ENCODE measurements at regions not wholly inside any gene's neighbourhood (a gene's known extent, or its start where the extent isn't known, plus 50 kb on each side); places are given as distances from the start of the nearest gene placed in this dataset.

- POLR2A ChIA-PET: interaction anchor here (0.8 kb wide), 1 partner anchor 1821 kb away, joined by 3 read pairs; no protein-coding TSS in a partner anchor
- 1% methylated on average over 8 of the region's 8 CpGs for whole genome bisulfite sequencing (ENCODE audit: insufficient coverage, low coverage, missing lambda C conversion rate)
- DNase-seq (ENCODE audit: extremely low read depth in 1 of 4, low spot score in 3 of 4): no peak
- Histone ChIP-seq H3K4me2 (ENCODE audit: insufficient read depth, low read length) (no peak overlapping the region), H3K79me2 (ENCODE audit: control insufficient read depth, insufficient read depth, low read length) (no peaks in the 10 kb centered on the region), H3K9me3 (replicated peaks; ENCODE audit: control insufficient read depth, insufficient read depth, low read depth, low read length) (no peaks in the 10 kb centered on the region), H2AFZ (ENCODE audit: low read depth, low read length) (no peak overlapping the region), H3K27ac (ENCODE audit: extremely low read depth, low read depth, low read length) (no peak overlapping the region), H3K4me1 (replicated peaks in 1 of 2; ENCODE audit: control insufficient read depth in 2 of 2, insufficient read depth in 2 of 2, low read length in 2 of 2) (no peaks in the 10 kb centered on the region), H4K20me1 (replicated peaks; ENCODE audit: control insufficient read depth, insufficient read depth, low read length) (no peaks in the 10 kb centered on the region), H3K9ac (ENCODE audit: insufficient read depth in 1 of 2, low read depth in 2 of 2, low read length in 2 of 2) (no peak overlapping the region), H3K9me1 (ENCODE audit: control insufficient read depth, insufficient read depth, low read length) (no peaks in the 10 kb centered on the region), H3K27me3 (ENCODE audit: control insufficient read depth in 2 of 2, insufficient read depth in 2 of 2, low read length in 2 of 2) (peaks cover 0 to 8% of the 10 kb centered on the region in 2 experiments; a peak in 1 of 5 replicates), H3K36me3 (ENCODE audit: control insufficient read depth, insufficient read depth, low read length) (no peaks in the 10 kb centered on the region), H3K4me3 (no peak overlapping the region)
- no TSS peak for BruUV-seq (replicated peaks)
- no peak for FAIRE-seq
- CTCF ChIA-PET (ENCODE audit: low intra/inter-chr PET ratio): no interaction called here
- no peak for TF ChIP-seq CLOCK (CRISPR knock-in tag; IDR thresholded peaks at IDR 0.05; ENCODE audit: borderline replicate concordance)
- no peak for TF ChIP-seq ZFPM2 (CRISPR knock-in tag; IDR thresholded peaks at IDR 0.05)
- TF ChIP-seq ZNF551 (CRISPR knock-in tag; IDR thresholded peaks at IDR 0.05): no peak
- TF ChIP-seq ZMIZ1 (IDR thresholded peaks at IDR 0.05; ENCODE audit: low read depth in 2 of 2, low read length in 2 of 2): no peak
- TF ChIP-seq SRSF7 (optimal IDR thresholded peaks at IDR 0.05; ENCODE audit: low read depth, low read length): no peak
- no peak for TF ChIP-seq PML (IDR thresholded peaks at IDR 0.05; ENCODE audit: low read length)
- TF ChIP-seq, protein P1, sequence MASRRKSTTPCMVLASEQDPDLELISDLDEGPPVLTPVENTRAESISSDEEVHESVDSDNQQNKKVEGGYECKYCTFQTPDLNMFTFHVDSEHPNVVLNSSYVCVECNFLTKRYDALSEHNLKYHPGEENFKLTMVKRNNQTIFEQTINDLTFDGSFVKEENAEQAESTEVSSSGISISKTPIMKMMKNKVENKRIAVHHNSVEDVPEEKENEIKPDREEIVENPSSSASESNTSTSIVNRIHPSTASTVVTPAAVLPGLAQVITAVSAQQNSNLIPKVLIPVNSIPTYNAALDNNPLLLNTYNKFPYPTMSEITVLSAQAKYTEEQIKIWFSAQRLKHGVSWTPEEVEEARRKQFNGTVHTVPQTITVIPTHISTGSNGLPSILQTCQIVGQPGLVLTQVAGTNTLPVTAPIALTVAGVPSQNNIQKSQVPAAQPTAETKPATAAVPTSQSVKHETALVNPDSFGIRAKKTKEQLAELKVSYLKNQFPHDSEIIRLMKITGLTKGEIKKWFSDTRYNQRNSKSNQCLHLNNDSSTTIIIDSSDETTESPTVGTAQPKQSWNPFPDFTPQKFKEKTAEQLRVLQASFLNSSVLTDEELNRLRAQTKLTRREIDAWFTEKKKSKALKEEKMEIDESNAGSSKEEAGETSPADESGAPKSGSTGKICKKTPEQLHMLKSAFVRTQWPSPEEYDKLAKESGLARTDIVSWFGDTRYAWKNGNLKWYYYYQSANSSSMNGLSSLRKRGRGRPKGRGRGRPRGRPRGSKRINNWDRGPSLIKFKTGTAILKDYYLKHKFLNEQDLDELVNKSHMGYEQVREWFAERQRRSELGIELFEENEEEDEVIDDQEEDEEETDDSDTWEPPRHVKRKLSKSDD (conservative IDR thresholded peaks at IDR 0.05; ENCODE audit: low read length): no peak
- intact Hi-C loops (cut with micrococcal nuclease): no loop called here
- in situ Hi-C loops (cut with MboI): no loop called here
- ATAC-seq: no peak
Measured at GRCh38 chr7:28356619-28357018, 55.7 kb upstream of the CREB5 start.
